GM12864 (cell line): ENCODE measurements at regions not wholly inside any gene's neighbourhood (a gene's known extent, or its start where the extent isn't known, plus 50 kb on each side); places are given as distances from the start of the nearest gene placed in this dataset.

Experiments
- DNase-seq: peaks from one replicate; pipeline ENCODE4 v3.0.0-alpha.2; 2011; ENCODE audit warnings: low read depth
- H3K4me3 ChIP-seq: 2 replicates; pipeline ENCODE4 v1.5.1; 2011; ENCODE audit warnings: mild to moderate bottlenecking, low read depth, low read length, control low read depth
- CTCF ChIP-seq: IDR thresholded peaks from 2 replicates; pipeline ENCODE4 v1.5.1; 2011; ENCODE audit warnings: low read depth, mild to moderate bottlenecking, moderate library complexity, low read length, control low read depth, inconsistent platforms; ENCODE audit errors: missing control alignments

DNA sequence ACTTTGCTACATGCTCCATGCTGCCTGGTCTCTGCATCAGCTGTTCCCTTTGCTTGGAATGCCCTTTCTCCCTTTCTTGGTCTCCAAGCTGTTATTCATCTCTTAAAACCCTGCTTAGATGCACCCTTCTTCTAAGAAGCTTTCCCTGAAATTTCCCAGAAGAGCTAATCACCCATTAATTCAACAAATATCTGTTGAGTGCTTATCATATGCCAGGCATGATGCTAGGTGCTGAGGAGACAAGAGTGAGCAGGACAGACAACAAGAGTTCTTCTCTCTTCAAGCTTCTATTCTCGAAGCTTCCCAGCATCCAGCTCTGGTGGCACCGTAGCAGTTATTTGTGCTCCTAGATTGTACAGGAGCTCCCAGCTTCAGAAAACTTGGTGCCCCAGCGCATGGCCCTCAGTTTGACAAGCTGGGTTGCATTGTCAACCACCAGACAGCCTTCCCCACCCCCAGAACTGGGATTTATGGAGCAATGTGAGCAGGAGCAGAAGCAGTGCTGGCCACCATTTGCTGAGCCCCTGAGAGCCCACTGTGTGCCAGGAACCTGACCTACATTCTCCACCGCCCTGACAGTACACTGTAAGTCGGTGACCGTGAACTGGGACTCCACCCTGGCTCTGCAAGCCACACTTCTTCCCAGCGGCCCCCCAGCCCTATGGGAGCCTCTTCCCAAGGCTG is 68.0 kb upstream of the ACOT11 start:
- no peak overlapping the region for H3K4me3 ChIP-seq
- TF ChIP-seq CTCF = no peak
- DNase-seq = no peak

DNA sequence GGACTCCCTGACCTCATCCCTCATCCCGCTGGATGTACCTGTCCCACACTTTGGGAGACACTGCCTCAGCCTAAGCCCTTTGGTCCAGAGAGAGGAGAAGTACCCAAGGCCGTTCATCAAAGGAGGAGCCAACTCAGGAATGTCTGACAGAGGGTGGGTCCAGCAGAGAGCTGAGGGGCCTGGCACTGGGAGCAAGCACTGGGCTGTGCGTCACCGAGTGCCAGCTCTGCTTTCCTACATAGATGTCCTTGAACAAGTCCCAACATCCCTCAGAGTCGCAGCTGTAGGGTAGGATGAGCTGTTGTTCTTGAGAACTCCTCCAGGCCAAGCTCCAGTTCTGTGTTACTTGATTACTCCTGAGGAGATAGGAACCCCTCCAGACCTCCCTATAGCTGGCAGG is 68.8 kb upstream of the ACOT11 start:
- no peak for TF ChIP-seq CTCF
- no peak overlapping the region for H3K4me3 ChIP-seq
- no peak for DNase-seq

- TF ChIP-seq CTCF = no peak
- H3K4me3 ChIP-seq = no peak overlapping the region
- DNase-seq = no peak
Observed at GRCh38 chr1:54477153-54477561, 70.9 kb upstream of the ACOT11 start.

DNA sequence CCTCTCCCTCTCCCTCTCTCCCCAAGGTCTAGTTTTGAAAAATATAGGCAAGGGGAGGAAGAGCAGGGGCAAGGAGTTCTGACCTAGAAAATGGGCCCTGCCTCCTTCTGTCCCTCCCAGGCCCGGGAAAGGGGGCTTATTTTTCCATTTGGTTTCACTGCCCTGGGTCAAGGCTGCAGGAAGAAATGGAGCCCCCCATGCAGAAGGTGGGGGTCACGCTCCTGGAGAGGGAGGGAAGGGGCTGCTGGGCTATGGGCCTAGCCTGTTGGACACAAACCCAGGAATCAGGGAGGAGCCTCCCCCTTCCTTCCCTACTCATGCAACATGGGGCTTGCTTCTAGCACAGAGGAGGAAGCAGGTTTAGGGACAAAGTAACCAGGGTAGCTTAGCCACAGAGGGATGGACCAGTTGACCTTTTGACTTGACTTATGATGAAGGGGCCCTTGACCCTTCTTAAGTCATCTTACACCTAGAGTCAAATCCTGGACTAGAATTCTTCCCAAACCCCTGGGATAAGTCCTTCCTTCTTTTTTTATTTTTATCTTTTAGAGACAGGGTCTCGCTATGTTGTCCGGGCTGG is 70.4 kb upstream of the SSBP3 start:
- TF ChIP-seq CTCF = no peak

DNA sequence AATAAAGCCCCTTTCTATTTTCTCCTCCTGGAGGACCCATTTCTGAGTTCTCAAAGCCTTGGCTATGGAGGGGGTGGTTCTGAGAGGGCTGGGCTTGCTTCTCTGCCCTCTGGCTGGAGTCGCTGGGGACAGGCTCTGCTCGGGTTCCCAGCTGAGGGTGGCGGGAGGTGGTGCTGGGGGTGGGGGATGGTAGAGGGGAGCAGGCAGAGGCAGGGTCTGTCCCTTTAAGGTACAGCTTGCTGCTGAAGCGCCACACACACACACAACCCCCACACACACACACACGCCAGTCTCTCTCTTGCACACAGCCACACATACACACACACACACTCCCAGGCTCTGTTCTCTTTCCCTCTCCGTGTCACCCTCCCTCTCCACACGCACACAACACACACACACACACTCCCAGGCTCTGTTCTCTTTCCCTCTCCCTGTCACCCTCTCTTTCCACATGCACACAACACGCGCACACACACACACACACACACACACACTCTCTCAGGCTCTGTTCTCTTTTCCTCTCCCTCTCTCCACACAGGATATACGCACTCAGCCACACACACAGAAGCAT is 69.8 kb upstream of the SSBP3 start:
- no peak for TF ChIP-seq CTCF
- no peak for DNase-seq
- no peak overlapping the region for H3K4me3 ChIP-seq

More for the DNA sequence above, 70.4 kb upstream of the SSBP3 start:
- no peak for DNase-seq
- H3K4me3 ChIP-seq = no peak overlapping the region

- TF ChIP-seq CTCF = no peak
- no peak overlapping the region for H3K4me3 ChIP-seq
- no peak for DNase-seq
Observed at GRCh38 chr1:54475357-54475881, 69.2 kb upstream of the SSBP3 start.
